ENCODE measurements at regions not wholly inside any gene's neighbourhood (a gene's known extent, or its start where the extent isn't known, plus 50 kb on each side); places are given as distances from the start of the nearest gene placed in this dataset.
"Not testable (repeated sequence)": the region's sequence is repeated elsewhere in the genome, so short reads cannot be mapped to it uniquely, and the experiment has no call there.

GRCh38 chr2:145930318-145930717 lies 1410.4 kb upstream of the ZEB2 start:
- no peak for DNase-seq

- no peak for DNase-seq
These were observed 1407.4 kb upstream of the ZEB2 start for GRCh38 chr2:145927131-145927950.

- no peak for DNase-seq
These were observed 1405.7 kb upstream of the ZEB2 start for GRCh38 chr2:145925591-145925990.

GRCh38 chr2:145919477-145919876 lies 1399.6 kb upstream of the ZEB2 start:
- peak in 1 of 3 donors; percentile 19 for DNase-seq

- DNase-seq, result no peak
These were observed 1399.0 kb upstream of the ZEB2 start for GRCh38 chr2:145918951-145919350.

- DNase-seq, result no peak
These were observed 1396.9 kb upstream of the ZEB2 start for GRCh38 chr2:145916799-145917198.

GRCh38 chr2:145914716-145915115 lies 1394.8 kb upstream of the ZEB2 start:
- no peak for DNase-seq

GRCh38 chr2:145910416-145910815 lies 1390.5 kb upstream of the ZEB2 start:
- peak; percentile 8 to 36 (median 27) for DNase-seq

- no peak for DNase-seq
These were observed 1389.8 kb upstream of the ZEB2 start for GRCh38 chr2:145909766-145910165.

- no peak for DNase-seq
These were observed 1389.3 kb upstream of the ZEB2 start for GRCh38 chr2:145909175-145909755.

- DNase-seq, result no peak
These were observed 1386.4 kb upstream of the ZEB2 start for GRCh38 chr2:145906354-145906753.

- no peak for DNase-seq
These were observed 1385.5 kb upstream of the ZEB2 start for GRCh38 chr2:145905371-145905770.

- DNase-seq, result no peak
These were observed 1377.2 kb upstream of the ZEB2 start for GRCh38 chr2:145897151-145897550.

GRCh38 chr2:145887915-145888314 lies 1368.0 kb upstream of the ZEB2 start:
- DNase-seq, result no peak

- DNase-seq, result not testable (repeated sequence)
These were observed 1361.1 kb upstream of the ZEB2 start for GRCh38 chr2:145880997-145881396.

- DNase-seq, result no peak
These were observed 1355.1 kb upstream of the ZEB2 start for GRCh38 chr2:145875016-145875415.

GRCh38 chr2:145874466-145874865 lies 1354.5 kb upstream of the ZEB2 start:
- DNase-seq, result no peak

- no peak for DNase-seq
These were observed 1344.6 kb upstream of the ZEB2 start for GRCh38 chr2:145864501-145864900.

GRCh38 chr2:145861940-145862339 lies 1342.0 kb upstream of the ZEB2 start:
- no peak for DNase-seq

GRCh38 chr2:145860083-145860482 lies 1340.2 kb upstream of the ZEB2 start:
- DNase-seq, result no peak

- no peak for DNase-seq
These were observed 1335.2 kb upstream of the ZEB2 start for GRCh38 chr2:145855142-145855541.

GRCh38 chr2:145854039-145854755 lies 1334.3 kb upstream of the ZEB2 start:
- DNase-seq, result no peak

GRCh38 chr2:145851730-145852129 lies 1331.8 kb upstream of the ZEB2 start:
- DNase-seq, result no peak

GRCh38 chr2:145849466-145849865 lies 1329.5 kb upstream of the ZEB2 start:
- DNase-seq, result no peak

Data from suppressor macrophage treated with lipopolysaccharide for 1 hour (primary cell).